Body of pancreas (tissue), 4 donors: ENCODE measurements at regions not wholly inside any gene's neighbourhood (a gene's known extent, or its start where the extent isn't known, plus 50 kb on each side); places are given as distances from the start of the nearest gene placed in this dataset.

Source experiments
- ATAC-seq: fragments of 150-250 bp; one replicate; pipeline ENCODE4 v1.9.1; 2016
- DNase-seq, 4 donors: peaks; one replicate each; pipeline ENCODE4 v3.0.0-alpha.2; 2019
- H3K27ac ChIP-seq, 4 donors: fragments of 200-600 bp; sonication (generic); 1 replicate in 3 of 4; 2 replicates in 1 of 4; pipeline versions ENCODE4 v1.5.1 to v1.6.1; 2016 to 2019; ENCODE audit warnings: mild to moderate bottlenecking in 1 of 4, mixed read lengths in 1 of 4, moderate library complexity in 1 of 4
- H3K27me3 ChIP-seq, 2 donors: fragments of 200-600 bp; sonication (generic); one replicate each; pipeline ENCODE4 v1.6.0; 2016; ENCODE audit warnings: mild to moderate bottlenecking in 1 of 2
- H3K36me3 ChIP-seq, 2 donors: fragments of 200-600 bp; sonication (generic); replicated peaks in 1 of 2; 2 replicates each; pipeline ENCODE4 v1.5.1; 2016; ENCODE audit warnings: low read depth in 2 of 2; ENCODE audit not compliant: insufficient read depth in 1 of 2
- H3K4me1 ChIP-seq: fragments of 200-600 bp; sonication (generic); one replicate; pipeline ENCODE4 v1.6.0; 2016
- H3K4me3 ChIP-seq, 2 donors: fragments of 200-600 bp; sonication (generic); 1 replicate in 1 of 2; 2 replicates in 1 of 2; pipeline ENCODE4 v1.5.1; 2016 to 2019
- H3K9me3 ChIP-seq, 3 donors: fragments of 200-600 bp; sonication (generic); 1 replicate in 2 of 3; 2 replicates in 1 of 3; pipeline ENCODE4 v1.5.1; 2016
- CTCF ChIP-seq, 7 experiments: fragments of 450-650 bp in 4 of 7; fragments of 200-600 bp in 3 of 7; sonication (generic) in 3 of 7; IDR thresholded peaks; one replicate each; pipeline ENCODE4 v1.5.1; 2016 to 2019; ENCODE audit warnings: antibody characterized with exemption in 7 of 7
- POLR2A ChIP-seq, 3 donors: fragments of 450-650 bp; IDR thresholded peaks; one replicate each; pipeline ENCODE4 v1.6.1; 2016; ENCODE audit warnings: antibody characterized with exemption in 3 of 3, mild to moderate bottlenecking in 2 of 3
- WGBS, 2 donors: methylation state at CpG; one replicate each; pipeline ENCODE4 v1.1.5; 2017; 5-methylcytosine and 5-hydroxymethylcytosine counted together
- intact Hi-C: fragments of 100-400 bp; cut with DNase I; formaldehyde crosslinking; loops from one replicate; pipeline ENCODE4 v1.15.1; 2023

GRCh38 chr18:10259901-10260300, 194.5 kb upstream of the APCDD1 start:
- peaks cover 31% of the 10 kb centered on the region for H3K4me1 ChIP-seq
- H3K4me3 ChIP-seq = no peak overlapping the region
- no peaks in the 10 kb centered on the region for H3K36me3 ChIP-seq
- no peak for ATAC-seq
- H3K9me3 ChIP-seq = no peaks in the 10 kb centered on the region
- DNase-seq = no peak
- TF ChIP-seq CTCF (IDR thresholded peaks at IDR 0.05) = no peak
- no peak for TF ChIP-seq POLR2A (IDR thresholded peaks at IDR 0.05)
- intact Hi-C loops = no loop called here
- H3K27me3 ChIP-seq = no peaks in the 10 kb centered on the region
- 29 to 31% methylated on average over 3 of the region's 3 CpGs for WGBS, 2 donors
- H3K27ac ChIP-seq = peak overlapping the region in 2 of 4 donors; percentile 15 to 33

- H3K4me3 ChIP-seq = no peak overlapping the region
- ATAC-seq (no peak), DNase-seq (peak in 1 of 4 donors; percentile 25)
- H3K27me3 ChIP-seq = no peaks in the 10 kb centered on the region
- no peak overlapping the region for H3K27ac ChIP-seq
- intact Hi-C loops = no loop called here
- 94 to 95% methylated on average over 5 of the region's 5 CpGs for WGBS, 2 donors
- H3K36me3 ChIP-seq = no peaks in the 10 kb centered on the region
- TF ChIP-seq POLR2A (IDR thresholded peaks at IDR 0.05) (no peak), CTCF (IDR thresholded peaks at IDR 0.05) (no peak)
- peaks cover 36% of the 10 kb centered on the region for H3K4me1 ChIP-seq
- no peaks in the 10 kb centered on the region for H3K9me3 ChIP-seq
Observed at GRCh38 chr18:10261344-10262276, 192.8 kb upstream of the APCDD1 start.

- no peak for TF ChIP-seq POLR2A (IDR thresholded peaks at IDR 0.05)
- no peak for TF ChIP-seq CTCF (IDR thresholded peaks at IDR 0.05)
Observed at GRCh38 chr18:10262566-10262965, 191.9 kb upstream of the APCDD1 start.

GRCh38 chr18:10264260-10264659, 190.2 kb upstream of the APCDD1 start:
- intact Hi-C loops = no loop called here
- TF ChIP-seq CTCF (IDR thresholded peaks at IDR 0.05) (no peak), POLR2A (IDR thresholded peaks at IDR 0.05) (no peak)
- Histone ChIP-seq H3K4me3 (no peak overlapping the region), H3K36me3 (no peaks in the 10 kb centered on the region), H3K4me1 (peaks cover 41% of the 10 kb centered on the region), H3K27ac (peak overlapping the region in 1 of 4 donors; percentile 71), H3K27me3 (no peaks in the 10 kb centered on the region), H3K9me3 (no peaks in the 10 kb centered on the region)
- DNase-seq = no peak
- 93 to 97% methylated on average over 7 of the region's 7 CpGs for WGBS, 2 donors
- no peak for ATAC-seq

More at GRCh38 chr18:10262566-10262965, 191.9 kb upstream of the APCDD1 start:
- intact Hi-C loops = no loop called here
- peaks cover 36% of the 10 kb centered on the region for H3K4me1 ChIP-seq
- DNase-seq (no peak), ATAC-seq (no peak)
- H3K27ac ChIP-seq = no peak overlapping the region
- H3K27me3 ChIP-seq = no peaks in the 10 kb centered on the region
- no peaks in the 10 kb centered on the region for H3K9me3 ChIP-seq
- H3K4me3 ChIP-seq = no peak overlapping the region
- H3K36me3 ChIP-seq = no peaks in the 10 kb centered on the region
- WGBS, 2 donors = 92 to 94% methylated on average over 9 of the region's 9 CpGs
